ENCODE measurements at regions not wholly inside any gene's neighbourhood (a gene's known extent, or its start where the extent isn't known, plus 50 kb on each side); places are given as distances from the start of the nearest gene placed in this dataset.
"Not testable (repeated sequence)": the region's sequence is repeated elsewhere in the genome, so short reads cannot be mapped to it uniquely, and the experiment has no call there.

DNA sequence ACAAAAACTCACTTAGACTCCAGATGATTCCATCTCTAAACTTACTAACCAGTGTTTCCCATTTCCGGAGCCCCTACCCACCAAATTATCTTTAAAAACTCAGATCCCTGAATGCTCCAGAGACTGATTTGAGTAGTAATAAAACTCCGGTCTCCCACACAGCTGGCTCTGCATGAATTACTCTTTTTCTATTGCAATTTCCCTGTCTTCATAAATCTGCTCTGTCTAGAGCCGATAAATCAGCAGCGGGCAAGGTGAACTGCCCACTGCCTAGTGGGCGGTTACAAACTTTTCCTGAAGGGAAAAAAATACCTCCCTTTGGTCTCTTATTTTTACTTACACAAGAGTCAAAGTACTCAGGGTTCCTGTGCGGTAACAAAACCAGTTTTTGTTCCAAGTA lies 624.4 kb upstream of the RORB start:
- no peak for DNase-seq

DNA sequence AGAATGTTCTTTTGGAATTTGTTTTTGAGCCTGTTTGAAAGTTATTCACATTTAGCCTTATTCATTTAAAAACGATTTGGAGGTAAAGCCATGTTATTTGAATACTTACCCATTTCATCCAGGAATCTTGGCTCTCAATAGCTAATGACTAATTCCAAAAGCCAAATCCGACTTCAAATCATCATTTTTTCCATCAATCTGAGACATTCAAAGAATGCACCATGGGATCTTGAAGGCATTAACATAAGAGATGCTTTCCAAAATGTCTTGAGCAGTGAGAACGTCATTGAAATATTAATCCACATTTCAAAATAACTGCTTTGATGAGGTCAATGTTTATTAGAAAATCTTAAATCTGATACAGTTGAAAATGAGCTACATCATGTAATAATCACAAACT lies 617.0 kb upstream of the RORB start:
- no peak for DNase-seq

DNA sequence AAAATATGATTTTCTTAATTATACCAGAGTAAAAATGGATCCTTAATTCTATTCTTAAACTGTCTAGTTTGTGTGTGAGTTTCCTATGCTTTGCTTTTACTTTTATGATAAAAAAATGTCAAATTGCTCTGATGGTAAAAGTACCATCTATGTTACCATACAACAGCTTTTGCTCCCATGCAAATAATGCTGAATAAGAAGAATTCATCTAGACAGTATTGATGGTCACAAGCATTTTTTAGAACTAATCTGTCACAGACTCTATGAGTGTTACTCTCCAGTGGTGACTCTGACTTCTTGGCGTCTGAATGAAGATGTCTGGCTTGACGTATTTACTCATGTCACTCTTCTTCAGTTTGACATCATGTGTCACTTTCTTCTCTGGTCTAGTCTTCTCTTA lies 608.1 kb upstream of the RORB start:
- DNase-seq = no peak

- no peak for DNase-seq
Observed at GRCh38 chr9:73890685-73891277, 606.4 kb upstream of the RORB start.

DNA sequence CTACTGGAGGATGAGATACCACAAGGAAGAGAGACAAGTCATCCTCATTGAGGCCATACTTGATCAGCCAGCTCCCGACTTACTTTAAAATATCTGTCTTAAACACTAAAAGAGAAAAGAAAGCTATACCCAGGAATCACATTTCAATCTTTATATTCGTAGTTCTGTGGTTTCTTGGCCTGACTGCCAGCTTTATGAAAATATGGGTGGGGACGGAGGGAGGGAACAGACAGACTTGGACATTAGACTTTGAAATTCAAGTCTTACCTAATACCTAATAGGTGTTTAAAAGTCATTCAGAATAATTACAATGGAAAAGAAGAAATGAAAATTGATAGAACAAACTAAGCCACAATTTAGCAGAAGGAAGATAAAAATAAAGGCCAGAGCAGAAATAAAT lies 604.8 kb upstream of the RORB start:
- no peak for DNase-seq

DNA sequence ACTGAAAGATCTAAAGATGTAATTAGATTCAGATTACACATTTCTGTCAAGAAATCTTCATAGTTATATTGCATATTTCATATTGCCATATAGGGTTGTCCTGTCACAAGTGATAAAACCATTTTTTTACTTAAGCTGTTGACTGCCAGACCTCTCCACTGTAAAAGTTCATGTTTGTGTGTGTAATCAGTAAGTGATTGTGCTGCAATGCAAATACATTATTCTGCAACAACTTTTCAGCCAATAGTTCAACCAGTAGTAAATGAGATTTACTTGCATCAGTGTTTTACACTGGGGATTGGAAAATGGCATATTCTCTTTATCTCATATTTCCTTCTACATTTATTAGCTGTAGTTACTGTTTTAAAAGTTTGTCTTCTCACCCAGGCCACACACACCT lies 603.9 kb upstream of the RORB start:
- no peak for DNase-seq

GRCh38 chr9:73896061-73896460 lies 601.1 kb upstream of the RORB start:
- no peak for DNase-seq

DNA sequence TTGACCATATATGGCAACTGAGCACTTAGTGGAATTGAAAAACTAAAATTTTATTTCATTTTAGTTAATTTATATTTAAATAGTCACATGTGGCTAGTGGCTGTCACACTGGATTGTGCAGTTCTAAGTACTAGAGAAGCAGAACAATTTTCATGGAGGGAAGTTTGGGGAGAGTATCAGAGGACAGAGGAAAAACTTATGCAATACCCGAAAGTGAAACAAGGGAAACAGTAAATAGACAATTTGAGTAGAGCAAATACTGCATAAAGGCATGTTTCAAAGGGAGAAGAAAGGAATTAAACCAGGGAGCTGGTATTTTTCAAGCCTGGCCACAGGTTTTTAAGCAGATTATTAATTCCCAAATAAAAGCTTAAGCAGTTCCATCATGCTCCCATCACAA lies 590.5 kb upstream of the RORB start:
- DNase-seq = no peak

DNA sequence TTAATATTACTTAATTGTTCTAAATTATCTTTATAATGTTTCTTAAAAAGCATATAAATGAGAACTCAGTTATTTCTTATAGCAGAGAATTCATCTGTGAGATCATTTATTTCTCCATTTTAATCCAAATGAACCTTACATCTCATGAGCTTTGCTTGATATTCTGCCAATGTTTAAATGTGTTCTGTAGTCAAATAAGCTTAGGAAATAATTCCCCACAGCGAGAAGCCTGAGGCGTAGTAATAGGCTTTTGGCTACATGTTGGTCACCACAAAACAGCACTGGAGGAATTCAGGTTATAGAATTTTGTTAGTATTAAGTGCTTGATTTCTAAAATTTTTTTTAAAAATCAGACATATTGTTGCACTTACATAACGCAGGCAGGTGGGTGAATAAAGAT lies 585.3 kb upstream of the RORB start:
- DNase-seq = peak; percentile 10

GRCh38 chr9:73916016-73916673 lies 581.0 kb upstream of the RORB start:
- no peak for DNase-seq

DNA sequence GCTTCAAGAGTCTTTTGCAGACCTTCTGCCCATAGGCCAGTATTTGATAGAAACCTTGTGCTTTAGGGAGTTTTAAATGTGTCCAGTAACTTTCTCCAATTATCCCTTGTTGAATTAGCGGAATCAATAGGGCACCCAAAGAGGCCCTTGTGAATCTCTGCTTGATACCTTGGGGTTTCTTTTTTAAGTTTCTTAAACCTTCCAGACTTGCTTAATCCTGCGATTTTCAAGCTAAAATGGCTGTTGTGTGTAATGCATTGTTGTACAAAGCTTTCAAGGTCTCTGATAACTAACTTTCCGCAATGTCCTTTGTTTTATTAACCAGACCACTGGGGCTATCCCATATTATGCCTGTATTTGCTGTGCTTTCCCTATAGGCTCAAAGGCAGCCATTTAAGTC lies 577.4 kb upstream of the RORB start:
- no peak for DNase-seq

DNA sequence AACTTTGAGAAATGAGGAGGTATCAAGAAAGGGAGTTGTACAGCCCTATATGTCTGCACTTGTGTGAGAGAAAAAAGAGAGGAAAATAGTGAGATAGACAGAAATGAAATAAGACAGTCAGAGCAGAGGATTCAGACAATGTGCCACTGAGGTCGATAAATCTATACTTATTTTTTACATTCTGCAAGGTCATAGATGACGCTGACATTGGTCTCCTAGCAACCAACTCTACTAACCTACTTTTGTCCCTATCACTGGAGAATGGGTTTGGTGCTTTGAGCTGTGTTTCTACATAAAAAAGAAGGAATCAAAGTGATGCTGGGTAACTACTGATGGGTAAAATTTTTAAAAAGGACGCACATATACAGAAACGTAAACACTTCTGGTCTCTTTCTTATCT lies 573.3 kb upstream of the RORB start:
- DNase-seq = no peak

- DNase-seq = no peak
Observed at GRCh38 chr9:73951147-73951546, 546.0 kb upstream of the RORB start.

DNA sequence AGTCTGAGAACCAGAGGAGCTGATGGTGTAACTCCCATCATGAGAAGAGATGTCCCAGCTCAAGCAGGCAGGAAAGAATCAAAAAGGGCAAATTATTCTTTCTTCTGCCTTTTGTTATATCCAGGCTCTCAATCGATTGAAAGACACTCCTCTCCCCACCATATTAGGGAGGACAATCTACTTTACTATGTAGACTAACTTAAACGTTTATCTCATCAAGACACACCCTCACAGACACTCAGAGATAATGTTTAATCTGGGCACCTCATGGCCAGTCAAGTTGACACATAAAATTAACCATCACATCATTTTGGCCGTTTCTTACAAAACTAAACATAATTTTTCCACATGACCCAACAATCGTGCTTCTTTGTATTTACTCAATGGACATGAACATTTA lies 534.3 kb upstream of the RORB start:
- no peak for DNase-seq

GRCh38 chr9:73969936-73970335 lies 527.2 kb upstream of the RORB start:
- no peak for DNase-seq

DNA sequence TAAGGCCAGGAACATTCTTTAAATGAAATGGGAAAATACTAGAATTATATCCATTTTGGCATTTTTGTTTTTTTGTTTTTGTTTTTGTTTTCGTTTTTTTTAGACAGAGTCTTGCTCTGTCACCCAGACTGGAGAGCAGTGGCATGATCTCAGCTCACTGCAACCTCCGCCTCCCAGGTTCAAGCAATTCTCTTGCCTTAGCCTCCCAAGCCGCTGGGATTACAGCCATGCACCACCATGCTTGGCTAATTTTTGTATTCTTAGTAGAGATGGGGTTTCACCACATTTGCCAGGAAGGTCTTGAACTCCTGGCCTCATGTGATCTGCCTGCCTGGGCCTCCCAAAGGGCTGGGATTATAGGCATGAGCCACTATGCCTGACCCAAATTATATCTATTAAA lies 520.7 kb upstream of the RORB start:
- not testable (repeated sequence) for DNase-seq

DNA sequence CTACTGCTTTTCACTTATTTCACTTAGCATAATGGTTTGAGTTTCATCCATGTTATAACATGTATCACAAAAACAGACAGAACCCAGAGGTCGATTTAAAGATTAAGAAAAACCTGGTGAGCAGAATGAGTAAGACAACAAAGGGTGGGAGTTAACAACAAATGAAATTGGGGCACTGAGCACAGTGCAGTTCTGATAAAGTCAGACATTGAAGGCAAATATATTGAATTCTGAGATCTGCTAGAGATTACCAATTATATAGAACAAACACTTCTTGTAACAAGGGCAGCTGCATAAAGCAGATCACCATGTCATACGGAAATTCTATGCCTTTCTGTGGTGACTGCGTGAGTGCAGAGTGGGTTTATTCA lies 517.3 kb upstream of the RORB start:
- no peak for DNase-seq

DNA sequence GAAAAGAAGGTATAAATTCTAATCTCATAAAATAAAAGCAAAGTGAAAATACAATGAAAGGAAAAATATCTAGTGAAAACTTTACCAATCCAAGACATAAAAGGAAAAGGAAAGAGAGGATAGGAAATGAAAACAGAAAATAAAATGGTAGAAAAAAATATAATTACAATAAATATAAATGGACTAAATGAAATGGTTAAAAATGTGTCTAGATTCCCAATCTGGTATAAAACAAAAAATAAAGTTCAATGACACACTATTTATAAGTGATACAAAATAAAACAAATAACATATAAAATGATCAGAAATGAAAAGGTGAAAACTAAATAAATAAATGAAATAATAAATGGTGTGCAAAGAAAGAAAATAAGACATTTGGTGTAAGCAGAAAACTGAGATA lies 516.4 kb upstream of the RORB start:
- no peak for DNase-seq

- no peak for DNase-seq
Observed at GRCh38 chr9:73981405-73981804, 515.7 kb upstream of the RORB start.

- DNase-seq = no peak
Observed at GRCh38 chr9:73995836-73996235, 501.3 kb upstream of the RORB start.

DNA sequence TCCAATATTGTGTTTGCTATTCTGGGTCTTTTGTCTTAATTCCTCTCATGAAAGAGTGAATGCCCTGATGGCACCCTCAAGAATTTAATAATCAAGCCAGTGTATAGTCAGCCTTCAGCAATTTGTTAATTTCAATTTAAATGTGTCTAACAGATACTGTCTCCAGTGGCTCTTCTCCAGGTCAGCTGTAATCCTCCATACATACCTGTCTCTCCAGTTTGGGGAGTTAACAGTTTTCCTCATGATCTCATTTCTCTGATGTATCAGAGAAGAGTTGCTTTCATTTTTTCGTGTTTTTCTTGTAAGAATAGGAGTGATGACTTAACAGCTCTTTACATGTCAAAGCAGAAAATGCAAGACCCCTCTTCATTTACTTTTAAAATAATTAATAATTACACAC lies 500.3 kb upstream of the RORB start:
- DNase-seq = no peak

GRCh38 chr9:74001382-74001781 lies 495.8 kb upstream of the RORB start:
- no peak for DNase-seq

DNA sequence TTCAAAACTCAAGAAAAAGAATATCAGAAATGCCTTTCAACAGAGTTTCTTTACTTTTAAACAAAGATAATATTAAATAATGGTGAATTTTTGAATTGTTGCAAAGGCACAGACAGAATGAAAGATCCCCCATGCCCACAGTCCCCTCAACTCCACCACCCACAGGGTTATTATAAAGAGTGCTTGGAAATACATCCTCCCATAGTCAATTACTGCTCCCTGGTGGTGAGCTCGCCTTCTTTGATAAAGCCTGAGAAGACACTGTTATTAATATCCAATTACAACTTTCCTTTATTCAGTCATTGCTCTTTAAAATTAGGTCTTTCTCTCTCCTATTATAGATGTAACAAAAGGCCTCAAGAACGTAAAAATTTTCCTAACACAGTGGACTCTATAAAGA lies 490.2 kb upstream of the RORB start:
- DNase-seq = no peak

- DNase-seq = no peak
Observed at GRCh38 chr9:74007833-74008232, 489.3 kb upstream of the RORB start.

- DNase-seq = no peak
Observed at GRCh38 chr9:74016004-74016403, 481.1 kb upstream of the RORB start.
